MM.1S (cell line): ENCODE measurements at regions not wholly inside any gene's neighbourhood (a gene's known extent, or its start where the extent isn't known, plus 50 kb on each side); places are given as distances from the start of the nearest gene placed in this dataset.

Source experiments
- DNase-seq: peaks from one replicate; pipeline ENCODE4 v3.0.0-alpha.2; 2015
- H2AFZ ChIP-seq: fragments of 300-600 bp; sonication (generic); 2 replicates; pipeline ENCODE4 v1.6.0; 2016; ENCODE audit warnings: antibody characterized with exemption, low read length
- H3F3A ChIP-seq: fragments of 300-600 bp; sonication (generic); 2 replicates; pipeline ENCODE4 v1.6.1; 2016; ENCODE audit warnings: mild to moderate bottlenecking, antibody characterized with exemption, low read length, moderate library complexity, mixed read lengths; ENCODE audit not compliant: insufficient read depth
- H3K27ac ChIP-seq: fragments of 300-600 bp; sonication (generic); 2 replicates; pipeline ENCODE4 v1.5.1; 2016; ENCODE audit warnings: mild to moderate bottlenecking, low read length
- H3K27me3 ChIP-seq: fragments of 300-600 bp; sonication (generic); replicated peaks from 2 replicates; pipeline ENCODE4 v1.6.0; 2016; ENCODE audit warnings: low read length; ENCODE audit not compliant: insufficient read depth
- H3K36me3 ChIP-seq: fragments of 300-600 bp; sonication (generic); replicated peaks from 2 replicates; pipeline ENCODE4 v1.6.1; 2016; ENCODE audit warnings: mild to moderate bottlenecking, low read length, mixed read lengths; ENCODE audit not compliant: insufficient read depth
- H3K4me1 ChIP-seq: fragments of 300-600 bp; sonication (generic); 2 replicates; pipeline ENCODE4 v1.6.1; 2016; ENCODE audit warnings: low read length, mixed read lengths
- H3K4me2 ChIP-seq: fragments of 300-600 bp; sonication (generic); 2 replicates; pipeline ENCODE4 v1.6.0; 2016; ENCODE audit warnings: low read depth, low read length
- H3K4me3 ChIP-seq: fragments of 300-600 bp; sonication (generic); 2 replicates; pipeline ENCODE4 v1.5.1; 2016; ENCODE audit warnings: low read length, mixed read lengths
- H3K79me2 ChIP-seq: fragments of 300-600 bp; sonication (generic); 2 replicates; pipeline ENCODE4 v1.6.1; 2016; ENCODE audit warnings: mixed run types, low read length, mixed read lengths
- H3K9ac ChIP-seq: fragments of 300-600 bp; sonication (generic); 2 replicates; pipeline ENCODE4 v1.6.1; 2016; ENCODE audit warnings: low read length, mixed read lengths
- H3K9me2 ChIP-seq: fragments of 300-600 bp; sonication (generic); replicated peaks from 2 replicates; pipeline ENCODE4 v1.6.1; 2016; ENCODE audit warnings: mild to moderate bottlenecking, low read length, mixed read lengths; ENCODE audit not compliant: insufficient read depth
- H3K9me3 ChIP-seq: fragments of 300-600 bp; sonication (generic); replicated peaks from 2 replicates; pipeline ENCODE4 v1.6.1; 2016; ENCODE audit warnings: mild to moderate bottlenecking, low read length, mixed read lengths; ENCODE audit not compliant: insufficient read depth
- H4K20me1 ChIP-seq: fragments of 300-600 bp; sonication (generic); 2 replicates; pipeline ENCODE4 v1.6.1; 2016; ENCODE audit warnings: mild to moderate bottlenecking, low read length, moderate library complexity, mixed read lengths; ENCODE audit not compliant: insufficient read depth
- EZH2 ChIP-seq: fragments of 300-600 bp; sonication (generic); optimal IDR thresholded peaks from 2 replicates; pipeline ENCODE3; 2017; ENCODE audit warnings: low read depth, mild to moderate bottlenecking, antibody characterized with exemption, low read length, mixed read lengths
- EZH2phosphoT487 ChIP-seq: fragments of 300-600 bp; sonication (generic); IDR thresholded peaks from 2 replicates; pipeline ENCODE4 v1.6.1; 2018; ENCODE audit warnings: antibody characterized with exemption, low read length
- TF ChIP-seq, protein P1 (sequence below): fragments of 300-600 bp; sonication (generic); IDR thresholded peaks from 2 replicates; pipeline ENCODE4 v1.5.1; 2016; ENCODE audit warnings: antibody characterized with exemption, low read length, mixed read lengths

GRCh38 chr2:136058262-136058661 lies 59.7 kb downstream of the CXCR4 start:
- H2AFZ ChIP-seq: peak overlapping the region; percentile 57; the same call in 1 of the 2 replicates
- peaks cover 25% of the 10 kb centered on the region for H3F3A ChIP-seq
- no peaks in the 10 kb centered on the region for H3K9me3 ChIP-seq
- H3K27me3 ChIP-seq: no peaks in the 10 kb centered on the region
- peak overlapping the region; percentile 95 for H3K27ac ChIP-seq
- H3K4me1 ChIP-seq: peaks cover 41% of the 10 kb centered on the region
- no peaks in the 10 kb centered on the region for H3K9me2 ChIP-seq
- peak overlapping the region; percentile 55; the same call in 1 of the 2 replicates for H3K9ac ChIP-seq
- H3K4me3 ChIP-seq: 0 out of 2 replicates have a peak overlapping the region, but pooled peaks have one; percentile 39
- DNase-seq: peak; percentile 52
- H3K4me2 ChIP-seq: peak overlapping the region; percentile 77
- H4K20me1 ChIP-seq: no peaks in the 10 kb centered on the region
- H3K36me3 ChIP-seq: no peaks in the 10 kb centered on the region
- no peaks in the 10 kb centered on the region for H3K79me2 ChIP-seq
- TF ChIP-seq, protein P1, sequence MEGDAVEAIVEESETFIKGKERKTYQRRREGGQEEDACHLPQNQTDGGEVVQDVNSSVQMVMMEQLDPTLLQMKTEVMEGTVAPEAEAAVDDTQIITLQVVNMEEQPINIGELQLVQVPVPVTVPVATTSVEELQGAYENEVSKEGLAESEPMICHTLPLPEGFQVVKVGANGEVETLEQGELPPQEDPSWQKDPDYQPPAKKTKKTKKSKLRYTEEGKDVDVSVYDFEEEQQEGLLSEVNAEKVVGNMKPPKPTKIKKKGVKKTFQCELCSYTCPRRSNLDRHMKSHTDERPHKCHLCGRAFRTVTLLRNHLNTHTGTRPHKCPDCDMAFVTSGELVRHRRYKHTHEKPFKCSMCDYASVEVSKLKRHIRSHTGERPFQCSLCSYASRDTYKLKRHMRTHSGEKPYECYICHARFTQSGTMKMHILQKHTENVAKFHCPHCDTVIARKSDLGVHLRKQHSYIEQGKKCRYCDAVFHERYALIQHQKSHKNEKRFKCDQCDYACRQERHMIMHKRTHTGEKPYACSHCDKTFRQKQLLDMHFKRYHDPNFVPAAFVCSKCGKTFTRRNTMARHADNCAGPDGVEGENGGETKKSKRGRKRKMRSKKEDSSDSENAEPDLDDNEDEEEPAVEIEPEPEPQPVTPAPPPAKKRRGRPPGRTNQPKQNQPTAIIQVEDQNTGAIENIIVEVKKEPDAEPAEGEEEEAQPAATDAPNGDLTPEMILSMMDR: no peak
- no peak for TF ChIP-seq EZH2phosphoT487
- TF ChIP-seq EZH2: no peak

DNA sequence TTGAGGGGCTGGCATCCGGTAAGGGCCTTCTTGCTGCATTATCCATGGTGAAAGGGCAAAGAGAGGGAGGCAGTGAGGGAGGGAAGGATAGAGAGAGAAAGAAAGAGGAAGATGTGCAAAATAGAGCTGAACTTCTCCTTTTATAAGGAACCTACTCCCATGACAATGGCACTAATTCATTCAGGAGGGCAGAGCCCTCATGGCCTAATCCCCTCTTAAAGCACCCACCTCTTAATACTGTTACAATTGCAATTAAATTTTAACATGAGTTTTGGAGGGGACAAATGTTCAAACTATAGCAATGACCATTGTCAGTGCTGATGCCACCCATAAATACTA lies 60.2 kb downstream of the CXCR4 start:
- Histone ChIP-seq H3K9me2 (no peaks in the 10 kb centered on the region), H3K36me3 (no peaks in the 10 kb centered on the region), H3K27me3 (no peaks in the 10 kb centered on the region), H2AFZ (peak overlapping the region; percentile 57), H3K4me2 (peak overlapping the region; percentile 77), H3K9ac (peak overlapping the region; percentile 55), H4K20me1 (no peaks in the 10 kb centered on the region), H3K27ac (peak overlapping the region; percentile 95), H3K9me3 (no peaks in the 10 kb centered on the region), H3K79me2 (no peaks in the 10 kb centered on the region), H3F3A (peaks cover 25% of the 10 kb centered on the region), H3K4me3 (peak overlapping the region; percentile 39), H3K4me1 (peaks cover 41% of the 10 kb centered on the region)
- no peak for DNase-seq
- TF ChIP-seq, protein P1: no peak
- TF ChIP-seq EZH2phosphoT487: no peak

DNA sequence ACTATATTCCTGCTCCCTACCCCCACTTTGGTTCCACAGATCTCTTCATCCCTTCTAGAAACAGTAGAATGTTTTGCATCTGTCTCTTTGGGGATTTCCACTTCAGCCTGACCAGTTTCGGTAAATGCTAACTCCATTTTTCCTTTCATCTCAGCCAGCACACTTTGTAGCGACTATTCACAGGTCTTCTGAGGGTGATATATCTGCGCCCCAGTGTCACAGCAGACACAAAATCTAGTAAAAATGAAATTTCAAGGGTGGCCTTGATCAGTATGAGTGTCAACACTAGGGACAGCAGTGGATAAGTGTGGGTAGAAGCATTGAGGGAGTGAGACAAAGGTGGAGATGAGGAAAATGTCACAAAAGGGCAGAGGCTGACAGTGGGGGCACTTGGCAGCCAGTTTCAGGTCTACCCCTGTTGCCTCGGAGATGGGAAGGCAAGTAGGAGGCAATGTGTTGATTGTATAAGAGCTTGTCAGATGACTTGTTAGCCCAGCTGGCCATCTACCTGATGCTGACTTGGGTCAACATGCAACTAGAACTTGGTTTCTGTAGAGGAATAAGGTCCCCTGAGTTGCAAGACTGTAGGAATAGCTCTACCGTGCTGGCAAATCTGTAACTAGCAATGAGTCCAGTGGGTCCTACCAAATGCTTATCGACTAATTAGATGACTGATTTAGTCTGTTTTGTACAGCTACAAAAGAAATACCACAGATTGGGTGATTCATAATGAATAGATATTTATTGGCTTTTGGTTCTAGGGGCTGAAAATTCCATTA lies 60.7 kb downstream of the CXCR4 start:
- H4K20me1 ChIP-seq: no peaks in the 10 kb centered on the region
- peak overlapping the region; percentile 39 for H3K4me3 ChIP-seq
- peak overlapping the region; percentile 55 for H3K9ac ChIP-seq
- H3K27ac ChIP-seq: peak overlapping the region; percentile 95
- peaks cover 25% of the 10 kb centered on the region for H3F3A ChIP-seq
- no peaks in the 10 kb centered on the region for H3K9me3 ChIP-seq
- no peaks in the 10 kb centered on the region for H3K27me3 ChIP-seq
- H3K79me2 ChIP-seq: no peaks in the 10 kb centered on the region
- peak overlapping the region; percentile 77 for H3K4me2 ChIP-seq
- H2AFZ ChIP-seq: peak overlapping the region; percentile 57
- peaks cover 44% of the 10 kb centered on the region for H3K4me1 ChIP-seq
- H3K36me3 ChIP-seq: no peaks in the 10 kb centered on the region
- H3K9me2 ChIP-seq: no peaks in the 10 kb centered on the region
- peak; percentile 89 for DNase-seq
- TF ChIP-seq, protein P1: peak; percentile 17; the same call in 1 of the 2 replicates
- no peak for TF ChIP-seq EZH2phosphoT487
